NCI-H187 treated with DMSO at 0.1 percent for 48 hours (cell line): ENCODE measurements at regions not wholly inside any gene's neighbourhood (a gene's known extent, or its start where the extent isn't known, plus 50 kb on each side); places are given as distances from the start of the nearest gene placed in this dataset.
"Not testable (repeated sequence)": the region's sequence is repeated elsewhere in the genome, so short reads cannot be mapped to it uniquely, and the experiment has no call there.

Source experiments
- DNase-seq: peaks from one replicate; lab custom pipeline; 2025; lab: John Stamatoyannopoulos, UW

- no peak for DNase-seq
Measured at GRCh38 chr21:15932726-15933125, 202.9 kb downstream of the USP25 start.

GRCh38 chr21:15935530-15935929 lies 205.7 kb downstream of the USP25 start:
- no peak for DNase-seq

GRCh38 chr21:15943009-15943666 lies 213.4 kb downstream of the USP25 start:
- DNase-seq = no peak

GRCh38 chr21:15947677-15948076 lies 217.9 kb downstream of the USP25 start:
- no peak for DNase-seq

- DNase-seq = no peak
Measured at GRCh38 chr21:15953551-15954116, 223.9 kb downstream of the USP25 start.

- no peak for DNase-seq
Measured at GRCh38 chr21:15964236-15964855, 234.6 kb downstream of the USP25 start.

- DNase-seq = no peak
Measured at GRCh38 chr21:15966231-15966630, 236.4 kb downstream of the USP25 start.

- DNase-seq = no peak
Measured at GRCh38 chr21:15966651-15967050, 236.9 kb downstream of the USP25 start.

GRCh38 chr21:15967661-15968060 lies 237.9 kb downstream of the USP25 start:
- DNase-seq = no peak

GRCh38 chr21:15968776-15969310 lies 239.1 kb downstream of the USP25 start:
- no peak for DNase-seq

- DNase-seq = no peak
Measured at GRCh38 chr21:15976807-15977206, 247.0 kb downstream of the USP25 start.

- no peak for DNase-seq
Measured at GRCh38 chr21:15978215-15978738, 248.5 kb downstream of the USP25 start.

GRCh38 chr21:15979493-15979892 lies 249.7 kb downstream of the USP25 start:
- DNase-seq = not testable (repeated sequence)

GRCh38 chr21:15986277-15986676 lies 256.5 kb downstream of the USP25 start:
- DNase-seq = no peak

- DNase-seq = no peak
Measured at GRCh38 chr21:15992171-15992570, 262.4 kb downstream of the USP25 start.

- DNase-seq = no peak
Measured at GRCh38 chr21:15993951-15994350, 264.2 kb downstream of the USP25 start.

GRCh38 chr21:15999741-16000140 lies 270.0 kb downstream of the USP25 start:
- DNase-seq = no peak

- no peak for DNase-seq
Measured at GRCh38 chr21:16002874-16003466, 273.2 kb downstream of the USP25 start.

GRCh38 chr21:16004086-16004485 lies 274.3 kb downstream of the USP25 start:
- DNase-seq = no peak

- DNase-seq = no peak
Measured at GRCh38 chr21:16004523-16004922, 274.7 kb downstream of the USP25 start.

- no peak for DNase-seq
Measured at GRCh38 chr21:16005996-16006395, 276.2 kb downstream of the USP25 start.

GRCh38 chr21:16007943-16008342 lies 278.2 kb downstream of the USP25 start:
- no peak for DNase-seq

- DNase-seq = no peak
Measured at GRCh38 chr21:16011719-16012118, 281.9 kb downstream of the USP25 start.
